ENCODE measurements at regions not wholly inside any gene's neighbourhood (a gene's known extent, or its start where the extent isn't known, plus 50 kb on each side); places are given as distances from the start of the nearest gene placed in this dataset.

GRCh38 chr12:111156304-111156703 is 212.6 kb downstream of the PHETA1 start:
- TF ChIP-seq, protein P1, sequence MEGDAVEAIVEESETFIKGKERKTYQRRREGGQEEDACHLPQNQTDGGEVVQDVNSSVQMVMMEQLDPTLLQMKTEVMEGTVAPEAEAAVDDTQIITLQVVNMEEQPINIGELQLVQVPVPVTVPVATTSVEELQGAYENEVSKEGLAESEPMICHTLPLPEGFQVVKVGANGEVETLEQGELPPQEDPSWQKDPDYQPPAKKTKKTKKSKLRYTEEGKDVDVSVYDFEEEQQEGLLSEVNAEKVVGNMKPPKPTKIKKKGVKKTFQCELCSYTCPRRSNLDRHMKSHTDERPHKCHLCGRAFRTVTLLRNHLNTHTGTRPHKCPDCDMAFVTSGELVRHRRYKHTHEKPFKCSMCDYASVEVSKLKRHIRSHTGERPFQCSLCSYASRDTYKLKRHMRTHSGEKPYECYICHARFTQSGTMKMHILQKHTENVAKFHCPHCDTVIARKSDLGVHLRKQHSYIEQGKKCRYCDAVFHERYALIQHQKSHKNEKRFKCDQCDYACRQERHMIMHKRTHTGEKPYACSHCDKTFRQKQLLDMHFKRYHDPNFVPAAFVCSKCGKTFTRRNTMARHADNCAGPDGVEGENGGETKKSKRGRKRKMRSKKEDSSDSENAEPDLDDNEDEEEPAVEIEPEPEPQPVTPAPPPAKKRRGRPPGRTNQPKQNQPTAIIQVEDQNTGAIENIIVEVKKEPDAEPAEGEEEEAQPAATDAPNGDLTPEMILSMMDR (conservative IDR thresholded peaks at IDR 0.05): peak; percentile 54
- TF ChIP-seq ZFX (IDR thresholded peaks at IDR 0.05): no peak
